GM19438 (cell line): ENCODE measurements at regions not wholly inside any gene's neighbourhood (a gene's known extent, or its start where the extent isn't known, plus 50 kb on each side); places are given as distances from the start of the nearest gene placed in this dataset.
"Not testable (repeated sequence)": the region's sequence is repeated elsewhere in the genome, so short reads cannot be mapped to it uniquely, and the experiment has no call there.

Experiments used
- ATAC-seq: cut with Tn5 transposase; IDR thresholded peaks from one replicate; pipeline ENCODE4 v1.9.1; 2021; ENCODE audit warnings: low read depth; ENCODE audit not compliant: unreplicated experiment

- ATAC-seq = not testable (repeated sequence)
Observed at GRCh38 chrX:115840729-115841409, 279.9 kb downstream of the PLS3 start.

GRCh38 chrX:115850986-115851385 lies 290.0 kb downstream of the PLS3 start:
- not testable (repeated sequence) for ATAC-seq

GRCh38 chrX:115853260-115853659 lies 292.3 kb downstream of the PLS3 start:
- ATAC-seq = not testable (repeated sequence)

GRCh38 chrX:115881170-115881569 lies 289.4 kb upstream of the AGTR2 start:
- not testable (repeated sequence) for ATAC-seq

GRCh38 chrX:115884121-115884520 lies 286.4 kb upstream of the AGTR2 start:
- not testable (repeated sequence) for ATAC-seq

- ATAC-seq = not testable (repeated sequence)
Observed at GRCh38 chrX:115888041-115888440, 282.5 kb upstream of the AGTR2 start.

GRCh38 chrX:115888519-115888918 lies 282.0 kb upstream of the AGTR2 start:
- ATAC-seq = not testable (repeated sequence)

- no peak for ATAC-seq
Observed at GRCh38 chrX:115889121-115889890, 281.2 kb upstream of the AGTR2 start.

GRCh38 chrX:115892056-115892708 lies 278.4 kb upstream of the AGTR2 start:
- ATAC-seq = no peak

GRCh38 chrX:115892787-115893671 lies 277.5 kb upstream of the AGTR2 start:
- ATAC-seq = peak; percentile 70

GRCh38 chrX:115894087-115894486 lies 276.5 kb upstream of the AGTR2 start:
- no peak for ATAC-seq

GRCh38 chrX:115895678-115896329 lies 274.7 kb upstream of the AGTR2 start:
- ATAC-seq = no peak

- ATAC-seq = no peak
Observed at GRCh38 chrX:115896362-115896761, 274.2 kb upstream of the AGTR2 start.

- no peak for ATAC-seq
Observed at GRCh38 chrX:115897956-115898355, 272.6 kb upstream of the AGTR2 start.

GRCh38 chrX:115898382-115899001 lies 272.1 kb upstream of the AGTR2 start:
- peak; percentile 64 for ATAC-seq

GRCh38 chrX:115900425-115900824 lies 270.1 kb upstream of the AGTR2 start:
- no peak for ATAC-seq

- ATAC-seq = no peak
Observed at GRCh38 chrX:115901241-115901640, 269.3 kb upstream of the AGTR2 start.

GRCh38 chrX:115902995-115903394 lies 267.5 kb upstream of the AGTR2 start:
- no peak for ATAC-seq

- ATAC-seq = no peak
Observed at GRCh38 chrX:115906276-115906675, 264.3 kb upstream of the AGTR2 start.

- no peak for ATAC-seq
Observed at GRCh38 chrX:115906881-115907280, 263.7 kb upstream of the AGTR2 start.
